HepG2 (cell line): ENCODE measurements at regions not wholly inside any gene's neighbourhood (a gene's known extent, or its start where the extent isn't known, plus 50 kb on each side); places are given as distances from the start of the nearest gene placed in this dataset.

Experiments used
- ATAC-seq: fragments of 200-7000 bp; cut with Tn5 transposase; 3 replicates; pipeline ENCODE4 v1.9.1; 2020; ENCODE audit warnings: mild to moderate bottlenecking, moderate library complexity
- BruUV-seq: library from RNA; stranded (reverse); fragments of 400-500 nt; replicated peaks from 2 replicates; lab custom pipeline; 2021; lab: Mats Ljungman, UMichigan
- CTCF ChIA-PET: fragments of 300-600 bp; formaldehyde crosslinking; extraction: SDS; loops from one replicate; lab custom pipeline; 2021; ENCODE audit warnings: low total read pairs, inconsistent platforms, low intra/inter-chr PET ratio; lab: Yijun Ruan, JAX
- POLR2A ChIA-PET: fragments of 350-600 bp; sonication (Branson Sonifier 250); formaldehyde crosslinking; loops from one replicate; lab custom pipeline; 2020; ENCODE audit warnings: antibody characterized with exemption, inconsistent platforms; lab: Yijun Ruan, JAX
- DNase-seq: peaks from one replicate; pipeline ENCODE4 v3.0.0-alpha.2; 2015; ENCODE audit warnings: low spot score
- FAIRE-seq: peaks from 3 replicates; lab custom pipeline; 2011; peaks lifted over from hg19 to GRCh38; lab: Jason Lieb, UNC
- H2AFZ ChIP-seq: one replicate; pipeline ENCODE4 v1.6.1; 2011; ENCODE audit warnings: low read length, inconsistent platforms
- H3K27ac ChIP-seq: fragments of 300-600 bp; 3 replicates; pipeline ENCODE4 v1.8.0; 2011; ENCODE audit warnings: mixed run types, mild to moderate bottlenecking, mixed read lengths, low read length, inconsistent platforms; ENCODE audit not compliant: insufficient read depth; ENCODE audit errors: extremely low read length
- H3K27me3 ChIP-seq, 2 experiments: fragments of 200-600 bp in 1 of 2; 2 replicates in 1 of 2; 3 replicates in 1 of 2; pipeline versions ENCODE4 v1.6.0 to v1.8.0; 2011; ENCODE audit warnings: low read length in 2 of 2, mild to moderate bottlenecking in 2 of 2, moderate library complexity in 2 of 2, inconsistent platforms in 1 of 2; ENCODE audit not compliant: insufficient read depth in 2 of 2, control insufficient read depth in 1 of 2
- H3K36me3 ChIP-seq, 2 experiments: fragments of 200-600 bp in 1 of 2; replicated peaks in 1 of 2; 2 replicates in 1 of 2; 3 replicates in 1 of 2; pipeline versions ENCODE4 v1.5.1 to v1.8.0; 2011; ENCODE audit warnings: low read length in 2 of 2, inconsistent platforms in 1 of 2; ENCODE audit not compliant: insufficient read depth in 2 of 2, control insufficient read depth in 1 of 2
- H3K4me1 ChIP-seq: 2 replicates; pipeline ENCODE4 v1.5.1; 2012; ENCODE audit warnings: low read length, inconsistent platforms; ENCODE audit not compliant: insufficient read depth
- H3K4me2 ChIP-seq: 2 replicates; pipeline ENCODE4 v1.6.0; 2011; ENCODE audit warnings: low read depth, low read length, inconsistent platforms
- H3K4me3 ChIP-seq, 3 experiments: fragments of 200-600 bp in 1 of 3; sonication (generic), shearing (Covaris generic) in 1 of 3; replicated peaks in 1 of 3; 2 replicates each; pipeline ENCODE4 v1.5.1; 2011 to 2016; ENCODE audit warnings: low read length in 3 of 3, inconsistent platforms in 2 of 3, low read depth in 2 of 3, mild to moderate bottlenecking in 2 of 3, control low read depth in 1 of 3, mixed read lengths in 1 of 3; ENCODE audit not compliant: insufficient read depth in 1 of 3
- H3K79me2 ChIP-seq: one replicate; pipeline ENCODE4 v1.6.1; 2011; ENCODE audit warnings: low read length, inconsistent platforms; ENCODE audit not compliant: insufficient read depth
- H3K9ac ChIP-seq: 2 replicates; pipeline ENCODE4 v1.6.0; 2011; ENCODE audit warnings: mild to moderate bottlenecking, low read depth, low read length, inconsistent platforms; ENCODE audit not compliant: insufficient read depth
- H3K9me3 ChIP-seq: 2 replicates; pipeline ENCODE4 v1.5.1; 2012; ENCODE audit warnings: mild to moderate bottlenecking, low read length
- H4K20me1 ChIP-seq: 2 replicates; pipeline ENCODE4 v1.6.0; 2011; ENCODE audit warnings: inconsistent platforms, mild to moderate bottlenecking, low read length, moderate library complexity; ENCODE audit not compliant: insufficient read depth
- ATF2 ChIP-seq: sonication (generic); formaldehyde crosslinking; IDR thresholded peaks from 2 replicates; pipeline ENCODE4 v1.4.0; 2020; ENCODE audit warnings: missing genetic modification reagents
- DRAP1 ChIP-seq: IDR thresholded peaks from 2 replicates; pipeline ENCODE4 v1.6.1; 2016; ENCODE audit warnings: missing genetic modification reagents, missing compliant biosample characterization
- FIP1L1 ChIP-seq: fragments of 200-400 bp; formaldehyde crosslinking; IDR thresholded peaks from 2 replicates; pipeline ENCODE4 v1.6.1; 2018; ENCODE audit warnings: low read depth, mild to moderate bottlenecking, low read length, moderate library complexity, borderline replicate concordance; ENCODE audit not compliant: insufficient read depth
- HNRNPH1 ChIP-seq: fragments of 200-400 bp; formaldehyde crosslinking; optimal IDR thresholded peaks from 2 replicates; pipeline ENCODE3; 2017; ENCODE audit warnings: mild to moderate bottlenecking, low read depth, low read length
- MAZ ChIP-seq, 2 experiments: sonication (generic) in 1 of 2; formaldehyde crosslinking in 1 of 2; IDR thresholded peaks; 2 replicates each; pipeline versions ENCODE4 v1.5.0 to v1.6.1; 2012 to 2020; ENCODE audit warnings: low read depth in 2 of 2, mild to moderate bottlenecking in 2 of 2, borderline replicate concordance in 1 of 2, improper control_type of control experiment in 1 of 2, low read length in 1 of 2, missing genetic modification reagents in 1 of 2, moderate library complexity in 1 of 2
- NFIB ChIP-seq: sonication (generic); formaldehyde crosslinking; IDR thresholded peaks from 2 replicates; pipeline ENCODE4 v1.9.0; 2021; ENCODE audit warnings: missing genetic modification reagents, mild to moderate bottlenecking, borderline replicate concordance
- YY1 ChIP-seq: IDR thresholded peaks from 2 replicates; pipeline ENCODE4 v1.6.1; 2011; ENCODE audit warnings: low read length, low read depth, moderate library complexity, mild to moderate bottlenecking; ENCODE audit not compliant: insufficient read depth, insufficient replicate concordance
- ZBTB8A ChIP-seq: sonication (generic); formaldehyde crosslinking; IDR thresholded peaks from 2 replicates; pipeline ENCODE4 v1.4.0; 2020; ENCODE audit warnings: mild to moderate bottlenecking, low read depth, missing genetic modification reagents, borderline replicate concordance
- ZKSCAN1 ChIP-seq: fragments of 150-350 bp; IDR thresholded peaks from 2 replicates; pipeline ENCODE4 v1.6.1; 2014; ENCODE audit warnings: low read length
- ZNF329 ChIP-seq: sonication (generic); formaldehyde crosslinking; IDR thresholded peaks from 2 replicates; pipeline ENCODE4 v1.9.0; 2021; ENCODE audit warnings: low read depth, mild to moderate bottlenecking, missing genetic modification reagents
- ZNF546 ChIP-seq: sonication (generic); formaldehyde crosslinking; conservative IDR thresholded peaks from 2 replicates; pipeline ENCODE4 v1.8.1; 2023; ENCODE audit warnings: mild to moderate bottlenecking, missing genetic modification reagents
- ZNF556 ChIP-seq: sonication (generic); formaldehyde crosslinking; IDR thresholded peaks from 2 replicates; pipeline ENCODE4 v1.4.0; 2020; ENCODE audit warnings: mild to moderate bottlenecking, missing genetic modification reagents, borderline replicate concordance
- ZNF644 ChIP-seq: IDR thresholded peaks from 2 replicates; pipeline ENCODE4 v1.6.1; 2016; ENCODE audit warnings: low read depth
- ZNF709 ChIP-seq: sonication (generic); formaldehyde crosslinking; IDR thresholded peaks from 2 replicates; pipeline ENCODE4 v1.5.0; 2020; ENCODE audit warnings: mild to moderate bottlenecking, missing genetic modification reagents
- ZNF839 ChIP-seq: sonication (generic); formaldehyde crosslinking; IDR thresholded peaks from 2 replicates; pipeline ENCODE4 v1.4.0; 2020; ENCODE audit warnings: missing genetic modification reagents, mild to moderate bottlenecking, borderline replicate concordance
- WGBS: methylation state at CpG from one replicate; pipeline ENCODE4 v1.1.6; 2017; ENCODE audit warnings: low lambda C conversion rate; 5-methylcytosine and 5-hydroxymethylcytosine counted together
- in situ Hi-C: cut with HindIII; loops from 2 replicates; pipeline ENCODE4 v1.10.0; 2017; ENCODE audit warnings: low pct_unique_long_range_greater_than_20kb; ENCODE audit not compliant: extremely low pct_ligation_motif_present
- intact Hi-C: fragments of 100-400 bp; cut with micrococcal nuclease; formaldehyde crosslinking; loops from one replicate; pipeline ENCODE4 v1.10.0; 2022; ENCODE audit not compliant: unreplicated experiment
- TF ChIP-seq, protein P1 (sequence below): sonication (generic); formaldehyde crosslinking; IDR thresholded peaks from 2 replicates; pipeline ENCODE4 v1.4.0; 2020; ENCODE audit warnings: missing genetic modification reagents

DNA sequence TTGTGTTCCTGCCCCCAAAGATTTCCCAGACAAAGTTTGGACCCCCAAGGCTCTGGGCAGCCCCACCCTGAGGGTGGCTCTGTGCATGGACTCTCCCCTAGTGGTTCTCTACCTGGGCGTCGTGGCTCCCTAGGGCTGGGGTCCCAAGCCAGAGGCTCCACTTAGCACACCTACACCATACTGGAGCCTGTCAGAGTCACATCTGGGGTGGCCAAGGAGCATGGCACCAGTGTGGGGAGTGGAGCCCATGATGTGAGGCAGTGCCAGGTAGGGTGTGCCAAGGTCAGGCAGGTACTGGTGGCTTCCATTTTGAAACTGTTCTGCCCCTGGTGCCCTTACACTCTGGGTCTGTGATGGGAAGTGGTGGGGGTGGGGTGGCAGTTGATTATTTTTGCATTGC lies 109.9 kb upstream of the GNAO1 start:
- no peaks in the 10 kb centered on the region for H3K79me2 ChIP-seq
- in situ Hi-C loops (no loop called here), intact Hi-C loops (no loop called here)
- no peaks in the 10 kb centered on the region; a peak in 2 of 5 replicates for H3K27me3 ChIP-seq
- no peaks in the 10 kb centered on the region for H3K36me3 ChIP-seq
- H3K4me3 ChIP-seq, result no peak overlapping the region
- H2AFZ ChIP-seq, result no peak overlapping the region
- H3K4me1 ChIP-seq, result no peaks in the 10 kb centered on the region
- no TSS peak for BruUV-seq
- ATAC-seq (no peak), FAIRE-seq (no peak), DNase-seq (no peak)
- ChIA-PET CTCF (no interaction called here), POLR2A (no interaction called here)
- no peak overlapping the region for H3K9ac ChIP-seq
- TF ChIP-seq ZNF839 (no peak), NFIB (CRISPR knock-in tag) (no peak), ATF2 (CRISPR knock-in tag) (no peak), ZNF709 (CRISPR knock-in tag) (no peak), ZNF546 (CRISPR knock-in tag) (no peak), MAZ (IDR thresholded peaks at IDR 0.05; ENCODE audit: borderline replicate concordance, low read depth, low read length) (no peak), MAZ (CRISPR knock-in tag; IDR thresholded peaks at IDR 0.05; ENCODE audit: low read depth) (no peak), ZBTB8A (CRISPR knock-in tag) (no peak), ZNF644 (CRISPR knock-in tag) (no peak), DRAP1 (CRISPR knock-in tag) (no peak), YY1 (no peak), FIP1L1 (no peak), ZNF329 (CRISPR knock-in tag) (no peak), ZNF556 (CRISPR knock-in tag) (no peak), ZKSCAN1 (no peak), HNRNPH1 (no peak)
- TF ChIP-seq, protein P1, sequence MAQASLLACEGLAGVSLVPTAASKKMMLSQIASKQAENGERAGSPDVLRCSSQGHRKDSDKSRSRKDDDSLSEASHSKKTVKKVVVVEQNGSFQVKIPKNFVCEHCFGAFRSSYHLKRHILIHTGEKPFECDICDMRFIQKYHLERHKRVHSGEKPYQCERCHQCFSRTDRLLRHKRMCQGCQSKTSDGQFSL, result no peak
- no peak overlapping the region for H3K27ac ChIP-seq
- H3K9me3 ChIP-seq, result no peaks in the 10 kb centered on the region
- H3K4me2 ChIP-seq, result no peak overlapping the region
- no peaks in the 10 kb centered on the region for H4K20me1 ChIP-seq
- WGBS, result 17% methylated on average over 2 of the region's 2 CpGs
